Endothelial cell of umbilical vein (primary cell): ENCODE measurements at regions not wholly inside any gene's neighbourhood (a gene's known extent, or its start where the extent isn't known, plus 50 kb on each side); places are given as distances from the start of the nearest gene placed in this dataset.

Source experiments
- BruUV-seq: library from RNA; stranded (reverse); fragments of 400-500 nt; replicated peaks from 2 replicates; lab custom pipeline; 2021; lab: Mats Ljungman, UMichigan
- CTCF ChIA-PET: fragments of 300-600, 350-600 bp; sonication (Branson Sonifier 250); formaldehyde crosslinking; loops from one replicate; lab custom pipeline; 2021; ENCODE audit warnings: antibody characterized with exemption, inconsistent platforms; lab: Charles Lee
- POLR2A ChIA-PET: fragments of 300-600, 350-600 bp; sonication (Branson Sonifier 250); formaldehyde crosslinking; loops from one replicate; lab custom pipeline; 2021; ENCODE audit warnings: antibody characterized with exemption, inconsistent platforms; lab: Charles Lee
- DNase-seq: peaks from one replicate; pipeline ENCODE4 v3.0.0-alpha.2; 2011; ENCODE audit warnings: low read depth, low spot score
- FAIRE-seq: peaks from 2 replicates; lab custom pipeline; 2011; peaks lifted over from hg19 to GRCh38; lab: Jason Lieb, UNC
- H2AFZ ChIP-seq: 2 replicates; pipeline ENCODE4 v1.6.0; 2012; ENCODE audit warnings: low read depth, low read length, control low read depth, inconsistent platforms
- H3K27ac ChIP-seq: 2 replicates; pipeline ENCODE4 v1.5.1; 2011; ENCODE audit warnings: low read depth, mild to moderate bottlenecking, control low read depth, low read length, moderate library complexity; ENCODE audit not compliant: insufficient read depth
- H3K27me3 ChIP-seq, 2 experiments: 2 replicates each; pipeline versions ENCODE4 v1.6.0 to v1.6.1; 2011; ENCODE audit warnings: low read length in 2 of 2, mixed read lengths in 1 of 2; ENCODE audit not compliant: control insufficient read depth in 2 of 2, insufficient read depth in 2 of 2
- H3K36me3 ChIP-seq, 2 experiments: 2 replicates in 1 of 2; 3 replicates in 1 of 2; pipeline ENCODE4 v1.5.1; 2011; ENCODE audit warnings: low read length in 2 of 2, mild to moderate bottlenecking in 1 of 2, moderate library complexity in 1 of 2; ENCODE audit not compliant: control insufficient read depth in 2 of 2, insufficient read depth in 2 of 2; ENCODE audit errors: extremely low read depth in 1 of 2
- H3K4me1 ChIP-seq: 3 replicates; pipeline ENCODE4 v1.5.1; 2011; ENCODE audit warnings: mild to moderate bottlenecking, low read length; ENCODE audit not compliant: control insufficient read depth, insufficient read depth; ENCODE audit errors: extremely low read depth
- H3K4me2 ChIP-seq: 2 replicates; pipeline ENCODE4 v1.6.1; 2011; ENCODE audit warnings: low read length, control low read depth, mixed read lengths; ENCODE audit not compliant: insufficient read depth
- H3K4me3 ChIP-seq, 3 experiments: fragments of 200-600 bp in 1 of 3; sonication (generic), shearing (Covaris generic) in 1 of 3; replicated peaks in 1 of 3; 2 replicates each; pipeline ENCODE4 v1.5.1; 2011 to 2016; ENCODE audit warnings: control low read depth in 3 of 3, low read length in 3 of 3, mild to moderate bottlenecking in 2 of 3, inconsistent platforms in 1 of 3, low read depth in 1 of 3, moderate library complexity in 1 of 3; ENCODE audit not compliant: insufficient read depth in 1 of 3
- H3K79me2 ChIP-seq: 2 replicates; pipeline ENCODE4 v1.6.0; 2012; ENCODE audit warnings: low read length, inconsistent platforms; ENCODE audit not compliant: control insufficient read depth, insufficient read depth
- H3K9ac ChIP-seq: replicated peaks from 2 replicates; pipeline ENCODE3; 2011; ENCODE audit warnings: low read length, control low read depth; ENCODE audit not compliant: insufficient read depth; ENCODE audit errors: extremely low read depth
- H3K9me1 ChIP-seq: replicated peaks from 3 replicates; pipeline ENCODE4 v1.6.0; 2011; ENCODE audit warnings: mild to moderate bottlenecking, low read length; ENCODE audit not compliant: control insufficient read depth, insufficient read depth; ENCODE audit errors: extremely low read depth
- H3K9me3 ChIP-seq: replicated peaks from 2 replicates; pipeline ENCODE4 v1.5.1; 2012; ENCODE audit warnings: low read length, inconsistent platforms; ENCODE audit not compliant: control insufficient read depth, insufficient read depth
- H4K20me1 ChIP-seq: replicated peaks from 2 replicates; pipeline ENCODE3; 2011; ENCODE audit warnings: mild to moderate bottlenecking, low read length; ENCODE audit not compliant: control insufficient read depth, insufficient read depth; ENCODE audit errors: extremely low read depth
- CTCF ChIP-seq, 2 donors: IDR thresholded peaks; 1 replicate in 1 of 2; 2 replicates in 1 of 2; pipeline ENCODE4 v1.5.1; 2011; ENCODE audit warnings: low read length in 2 of 2, mild to moderate bottlenecking in 2 of 2, moderate library complexity in 2 of 2, control low read depth in 1 of 2, inconsistent platforms in 1 of 2, low read depth in 1 of 2; ENCODE audit not compliant: insufficient read depth in 1 of 2; ENCODE audit errors: extremely low read depth in 1 of 2
- EZH2 ChIP-seq: IDR thresholded peaks from 2 replicates; pipeline ENCODE4 v1.6.1; 2012; ENCODE audit warnings: borderline replicate concordance, low read depth, mild to moderate bottlenecking, moderate library complexity, low read length, inconsistent platforms; ENCODE audit not compliant: severe bottlenecking
- FOS ChIP-seq: IDR thresholded peaks from 2 replicates; pipeline ENCODE4 v1.6.1; 2011; ENCODE audit warnings: mild to moderate bottlenecking, low read length, moderate library complexity, borderline replicate concordance; ENCODE audit not compliant: insufficient read depth
- GATA2 ChIP-seq: IDR thresholded peaks from 2 replicates; pipeline ENCODE4 v1.7.0; 2011; ENCODE audit warnings: low read depth, mild to moderate bottlenecking, moderate library complexity, mixed read lengths, low read length; ENCODE audit not compliant: insufficient read length, insufficient read depth
- JUN ChIP-seq: IDR thresholded peaks from 2 replicates; pipeline ENCODE4 v1.6.1; 2011; ENCODE audit warnings: borderline replicate concordance, low read depth; ENCODE audit not compliant: insufficient read length, insufficient read depth
- MYC ChIP-seq: IDR thresholded peaks from one replicate; pipeline ENCODE4 v1.6.1; 2011; ENCODE audit warnings: mild to moderate bottlenecking, low read depth, low read length
- POLR2A ChIP-seq: IDR thresholded peaks from 2 replicates; pipeline ENCODE4 v1.6.1; 2012; ENCODE audit warnings: low read depth, mild to moderate bottlenecking, control low read depth, low read length
- POLR2AphosphoS5 ChIP-seq: IDR thresholded peaks from 2 replicates; pipeline ENCODE4 v1.6.1; 2012; ENCODE audit warnings: low read depth, mild to moderate bottlenecking, control low read depth, low read length, moderate library complexity; ENCODE audit not compliant: insufficient read depth
- dilution Hi-C: fragments of 300-500 bp; cut with MboI; formaldehyde crosslinking; loops from one replicate; pipeline ENCODE4 v1.15.0; 2019; ENCODE audit warnings: low sequenced_read_pairs; ENCODE audit not compliant: extremely low pct_ligation_motif_present
- intact Hi-C: fragments of 100-400 bp; cut with micrococcal nuclease; formaldehyde crosslinking; loops from one replicate; pipeline ENCODE4 v1.10.0; 2022
- TF ChIP-seq, protein P1 (sequence below): IDR thresholded peaks from 2 replicates; pipeline ENCODE4 v1.6.1; 2011; ENCODE audit not compliant: insufficient read depth, insufficient read length

DNA sequence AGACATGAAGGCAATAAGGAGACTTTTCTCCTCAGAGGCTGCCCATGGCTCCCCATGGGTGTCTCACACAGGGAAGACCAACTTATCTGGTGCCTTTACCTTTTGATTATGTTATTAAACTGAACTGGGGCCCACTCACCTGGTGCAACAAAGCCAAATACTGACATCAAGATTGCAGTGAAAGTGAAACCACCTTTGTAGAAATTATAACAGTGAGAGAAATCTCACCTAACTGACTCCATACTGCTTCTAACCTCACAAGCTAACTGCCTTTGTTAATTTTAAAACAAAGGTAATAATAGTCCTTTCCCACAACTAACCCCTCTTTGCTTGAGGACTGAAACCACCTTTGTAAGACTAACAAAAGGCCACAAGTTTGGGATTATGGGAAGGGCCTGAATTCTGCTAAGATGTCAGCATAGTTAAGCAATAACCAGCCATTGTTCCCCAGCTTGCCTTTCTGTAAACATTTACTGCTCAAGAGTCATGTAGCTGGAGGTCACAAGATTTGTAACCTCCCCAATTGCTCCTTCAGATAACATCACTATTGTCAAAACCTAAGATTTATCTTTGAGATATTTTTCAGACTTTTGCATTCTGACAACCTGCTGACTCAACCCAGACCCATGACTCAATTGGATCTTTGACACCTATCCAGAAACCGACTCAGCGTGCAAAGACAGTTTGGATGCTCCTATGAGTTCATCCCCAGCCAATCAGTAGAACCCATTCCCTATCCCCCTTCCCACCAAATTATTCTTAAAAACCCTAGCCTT is 420.3 kb upstream of the CFAP20DC start:
- Histone ChIP-seq H3K9me1 (no peaks in the 10 kb centered on the region), H2AFZ (no peak overlapping the region), H3K79me2 (no peaks in the 10 kb centered on the region), H3K36me3 (no peaks in the 10 kb centered on the region), H3K9me3 (no peaks in the 10 kb centered on the region), H3K4me1 (no peaks in the 10 kb centered on the region), H4K20me1 (no peaks in the 10 kb centered on the region), H3K4me2 (no peak overlapping the region), H3K9ac (no peak overlapping the region), H3K27me3 (no peaks in the 10 kb centered on the region), H3K27ac (no peak overlapping the region), H3K4me3 (no peak overlapping the region)
- ChIA-PET POLR2A (no interaction called here), CTCF (no interaction called here)
- no peak for DNase-seq
- FAIRE-seq: no peak
- no TSS peak for BruUV-seq
- dilution Hi-C loops (no loop called here), intact Hi-C loops (no loop called here)
- TF ChIP-seq JUN: no peak
- TF ChIP-seq, protein P1, sequence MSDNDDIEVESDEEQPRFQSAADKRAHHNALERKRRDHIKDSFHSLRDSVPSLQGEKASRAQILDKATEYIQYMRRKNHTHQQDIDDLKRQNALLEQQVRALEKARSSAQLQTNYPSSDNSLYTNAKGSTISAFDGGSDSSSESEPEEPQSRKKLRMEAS: no peak

DNA sequence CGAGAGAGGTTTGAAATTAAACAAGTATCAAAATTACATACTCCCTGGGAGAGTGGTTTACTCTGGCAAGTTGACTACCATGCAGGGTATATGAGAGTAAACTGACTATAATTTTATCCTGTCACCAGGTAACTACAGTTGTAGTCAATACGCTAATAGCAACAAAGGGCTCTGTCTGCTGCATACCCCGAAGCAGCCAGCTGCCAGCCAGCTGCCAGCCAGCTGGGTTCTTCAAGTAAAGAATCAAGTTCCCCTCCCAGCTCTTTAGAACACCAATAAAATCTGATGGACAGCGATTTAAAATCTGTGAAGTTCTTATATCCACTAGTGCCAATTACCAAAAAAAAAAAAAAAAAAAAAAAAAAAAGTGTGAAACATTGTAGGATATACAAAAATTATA is 417.7 kb upstream of the CFAP20DC start:
- H3K4me2 ChIP-seq: no peak overlapping the region
- no peak overlapping the region for H2AFZ ChIP-seq
- no peaks in the 10 kb centered on the region for H3K9me3 ChIP-seq
- FAIRE-seq: no peak
- intact Hi-C loops (no loop called here), dilution Hi-C loops (no loop called here)
- DNase-seq: no peak
- TF ChIP-seq EZH2 (no peak), MYC (no peak), JUN (no peak), GATA2 (no peak), POLR2AphosphoS5 (no peak), POLR2A (no peak), CTCF (IDR thresholded peaks at IDR 0.05; ENCODE audit: extremely low read depth in 1 of 2, insufficient read depth in 1 of 2, low read depth in 1 of 2, low read length in 2 of 2) (no peak), FOS (no peak)
- TF ChIP-seq, protein P1: no peak
- ChIA-PET CTCF (interaction anchor here (0.6 kb wide), 1 partner anchor 359 kb away, joined by 3 read pairs; no protein-coding TSS in a partner anchor), POLR2A (no interaction called here)
- H3K27me3 ChIP-seq: no peaks in the 10 kb centered on the region
- H3K4me3 ChIP-seq: no peak overlapping the region
- no peaks in the 10 kb centered on the region for H3K79me2 ChIP-seq
- no peaks in the 10 kb centered on the region for H4K20me1 ChIP-seq
- BruUV-seq: no TSS peak
- no peaks in the 10 kb centered on the region for H3K36me3 ChIP-seq
- no peaks in the 10 kb centered on the region for H3K9me1 ChIP-seq
- H3K4me1 ChIP-seq: no peaks in the 10 kb centered on the region
- H3K27ac ChIP-seq: no peak overlapping the region
- H3K9ac ChIP-seq: no peak overlapping the region
